ENCODE measurements at regions not wholly inside any gene's neighbourhood (a gene's known extent, or its start where the extent isn't known, plus 50 kb on each side); places are given as distances from the start of the nearest gene placed in this dataset.

DNA sequence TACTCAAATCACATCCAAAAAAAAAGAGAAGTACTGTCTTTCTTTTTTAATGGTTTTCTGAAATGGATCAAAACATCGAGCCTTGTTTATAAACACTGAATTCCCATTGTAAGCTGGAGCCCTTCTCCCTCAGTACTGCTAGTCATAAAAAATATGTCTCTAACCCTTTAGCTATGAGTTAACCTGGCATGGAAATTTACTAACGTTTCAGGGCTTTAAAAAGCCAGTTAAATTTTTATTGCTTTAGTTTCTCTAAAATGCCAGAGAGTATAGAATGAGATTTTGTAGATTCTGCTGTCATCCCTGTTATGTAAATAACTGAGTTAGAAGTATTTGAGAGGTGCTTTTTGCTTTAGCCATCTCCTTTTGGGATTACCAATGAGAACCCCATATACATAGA, 528.3 kb downstream of the EFNB2 start:
- no peak overlapping the region for H2AFZ ChIP-seq (ENCODE audit: low read length)
- H3K27ac ChIP-seq (ENCODE audit: low read depth, low read length) = no peak overlapping the region
- no peaks in the 10 kb centered on the region for H3K36me3 ChIP-seq (ENCODE audit: insufficient read depth, low read length)
- no peaks in the 10 kb centered on the region for H3K79me2 ChIP-seq (ENCODE audit: insufficient read depth, low read length)
- no peaks in the 10 kb centered on the region for H3K4me1 ChIP-seq (ENCODE audit: insufficient read depth, low read length)
- DNase-seq (ENCODE audit: insufficient read length, low spot score, missing footprints) = no peak
- no peaks in the 10 kb centered on the region for H4K20me1 ChIP-seq (ENCODE audit: insufficient read depth, low read length)
- no peaks in the 10 kb centered on the region for H3K9me3 ChIP-seq (ENCODE audit: low read depth, low read length)
- H3K27me3 ChIP-seq (ENCODE audit: insufficient read depth, low read length) = no peaks in the 10 kb centered on the region
- TF ChIP-seq, protein P1, sequence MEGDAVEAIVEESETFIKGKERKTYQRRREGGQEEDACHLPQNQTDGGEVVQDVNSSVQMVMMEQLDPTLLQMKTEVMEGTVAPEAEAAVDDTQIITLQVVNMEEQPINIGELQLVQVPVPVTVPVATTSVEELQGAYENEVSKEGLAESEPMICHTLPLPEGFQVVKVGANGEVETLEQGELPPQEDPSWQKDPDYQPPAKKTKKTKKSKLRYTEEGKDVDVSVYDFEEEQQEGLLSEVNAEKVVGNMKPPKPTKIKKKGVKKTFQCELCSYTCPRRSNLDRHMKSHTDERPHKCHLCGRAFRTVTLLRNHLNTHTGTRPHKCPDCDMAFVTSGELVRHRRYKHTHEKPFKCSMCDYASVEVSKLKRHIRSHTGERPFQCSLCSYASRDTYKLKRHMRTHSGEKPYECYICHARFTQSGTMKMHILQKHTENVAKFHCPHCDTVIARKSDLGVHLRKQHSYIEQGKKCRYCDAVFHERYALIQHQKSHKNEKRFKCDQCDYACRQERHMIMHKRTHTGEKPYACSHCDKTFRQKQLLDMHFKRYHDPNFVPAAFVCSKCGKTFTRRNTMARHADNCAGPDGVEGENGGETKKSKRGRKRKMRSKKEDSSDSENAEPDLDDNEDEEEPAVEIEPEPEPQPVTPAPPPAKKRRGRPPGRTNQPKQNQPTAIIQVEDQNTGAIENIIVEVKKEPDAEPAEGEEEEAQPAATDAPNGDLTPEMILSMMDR (IDR thresholded peaks at IDR 0.05; ENCODE audit: extremely low read depth, low read depth, low read length) = no peak
- no peak overlapping the region for H3K4me3 ChIP-seq (ENCODE audit: insufficient read depth, low read length)
- no peak overlapping the region for H3K4me2 ChIP-seq (ENCODE audit: insufficient read depth, low read length)

DNA sequence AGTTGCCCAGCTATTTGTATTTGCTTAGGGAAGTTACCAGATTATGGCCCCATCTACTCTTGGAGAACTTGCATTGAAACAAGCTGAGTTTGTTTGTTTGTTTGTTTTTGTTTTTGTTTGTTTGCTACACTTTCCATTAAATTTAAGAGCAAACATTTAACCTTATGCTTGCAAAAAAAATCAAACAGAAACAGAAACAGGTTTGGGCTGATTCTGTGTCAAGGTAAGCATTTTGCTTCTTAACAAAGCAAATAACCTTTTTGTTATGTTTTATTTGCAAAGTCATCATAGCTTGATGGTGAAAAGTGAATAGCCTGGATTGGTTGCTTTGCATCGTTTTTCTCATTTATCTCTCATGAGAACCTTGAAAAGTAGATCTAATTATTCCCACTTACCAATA, 531.8 kb downstream of the EFNB2 start:
- Histone ChIP-seq H3K36me3 (ENCODE audit: insufficient read depth, low read length) (no peaks in the 10 kb centered on the region), H2AFZ (ENCODE audit: low read length) (no peak overlapping the region), H3K9me3 (ENCODE audit: low read depth, low read length) (no peaks in the 10 kb centered on the region), H4K20me1 (ENCODE audit: insufficient read depth, low read length) (no peaks in the 10 kb centered on the region), H3K27me3 (ENCODE audit: insufficient read depth, low read length) (no peaks in the 10 kb centered on the region), H3K79me2 (ENCODE audit: insufficient read depth, low read length) (no peaks in the 10 kb centered on the region), H3K27ac (ENCODE audit: low read depth, low read length) (no peak overlapping the region), H3K4me2 (ENCODE audit: insufficient read depth, low read length) (no peak overlapping the region), H3K4me3 (ENCODE audit: insufficient read depth, low read length) (no peak overlapping the region), H3K4me1 (ENCODE audit: insufficient read depth, low read length) (no peaks in the 10 kb centered on the region)
- TF ChIP-seq, protein P1 (IDR thresholded peaks at IDR 0.05; ENCODE audit: extremely low read depth, low read depth, low read length) = no peak
- no peak for DNase-seq (ENCODE audit: insufficient read length, low spot score, missing footprints)

DNA sequence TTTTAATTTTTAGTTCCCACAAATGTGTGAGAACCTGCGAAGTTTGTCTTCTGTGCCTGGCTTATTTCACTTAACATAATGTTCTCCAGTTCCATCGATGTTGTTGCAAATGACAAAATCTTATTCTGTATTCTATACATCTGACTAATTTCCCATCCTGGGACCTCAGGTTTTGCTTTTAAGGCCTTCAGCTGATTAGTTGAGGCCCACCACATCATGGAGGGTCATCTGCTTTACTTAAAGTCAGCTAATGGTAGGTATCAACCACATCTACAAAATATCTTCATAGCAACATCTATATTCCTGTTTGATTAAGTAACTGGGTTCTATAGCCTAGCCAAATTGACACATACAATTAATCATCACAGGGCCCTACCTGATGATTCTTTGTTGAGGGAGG, 534.0 kb downstream of the EFNB2 start:
- Histone ChIP-seq H3K4me2 (ENCODE audit: insufficient read depth, low read length) (no peak overlapping the region), H2AFZ (ENCODE audit: low read length) (no peak overlapping the region), H3K36me3 (ENCODE audit: insufficient read depth, low read length) (no peaks in the 10 kb centered on the region)

DNA sequence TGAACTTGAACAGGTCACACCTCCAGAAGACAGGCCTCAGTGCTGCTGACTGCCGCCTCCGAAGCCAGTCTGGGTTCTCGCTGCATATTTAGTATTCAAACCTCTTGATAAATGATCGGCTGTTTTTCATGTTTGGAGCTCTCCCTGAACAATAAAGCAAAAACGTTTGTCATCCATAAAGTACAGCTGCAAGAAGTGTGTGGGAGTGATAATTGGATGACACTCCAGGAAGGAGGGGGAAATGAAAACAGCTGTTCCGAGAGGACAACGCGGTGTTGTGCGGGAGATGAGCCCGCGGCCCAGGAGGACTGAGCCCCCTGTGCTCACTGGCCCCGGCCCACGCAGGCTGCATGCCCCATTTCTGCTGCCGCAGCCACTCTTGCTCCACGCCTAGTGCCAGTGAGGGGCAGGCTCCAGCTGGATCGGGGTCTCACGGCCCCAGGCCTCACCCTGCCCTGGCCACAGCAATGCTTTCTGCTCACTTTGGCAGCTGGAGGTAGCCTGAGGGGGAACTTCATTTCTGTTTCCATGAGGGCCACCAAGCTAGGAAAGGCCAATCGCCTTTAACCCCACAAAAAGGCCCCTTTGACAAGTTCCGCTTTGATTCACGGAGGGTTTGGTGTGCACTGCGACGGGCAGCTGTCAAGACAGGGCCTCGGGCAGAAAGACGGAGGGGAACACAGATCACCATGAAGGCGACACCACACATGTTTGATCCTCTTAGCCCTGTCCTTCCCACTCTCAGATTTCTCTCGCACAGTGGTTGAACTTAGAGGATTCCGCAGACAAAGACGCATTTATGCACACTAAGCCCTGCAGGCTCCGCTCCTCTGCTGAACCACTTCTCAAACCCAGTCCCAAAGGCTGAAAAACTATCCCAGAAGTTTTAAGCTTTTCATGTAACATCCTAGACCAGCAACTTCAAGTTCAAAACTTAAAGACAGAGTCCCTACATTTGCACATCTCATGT, 537.6 kb downstream of the EFNB2 start:
- H3K4me2 ChIP-seq (ENCODE audit: insufficient read depth, low read length) = no peak overlapping the region
- no peaks in the 10 kb centered on the region for H3K9me3 ChIP-seq (ENCODE audit: low read depth, low read length)
- H3K36me3 ChIP-seq (ENCODE audit: insufficient read depth, low read length) = no peaks in the 10 kb centered on the region
- H4K20me1 ChIP-seq (ENCODE audit: insufficient read depth, low read length) = no peaks in the 10 kb centered on the region
- H3K79me2 ChIP-seq (ENCODE audit: insufficient read depth, low read length) = no peaks in the 10 kb centered on the region
- no peaks in the 10 kb centered on the region for H3K27me3 ChIP-seq (ENCODE audit: insufficient read depth, low read length)
- H2AFZ ChIP-seq (ENCODE audit: low read length) = no peak overlapping the region
- no peak overlapping the region for H3K27ac ChIP-seq (ENCODE audit: low read depth, low read length)
- peak; percentile 3 for DNase-seq (ENCODE audit: insufficient read length, low spot score, missing footprints)
- H3K4me1 ChIP-seq (ENCODE audit: insufficient read depth, low read length) = no peaks in the 10 kb centered on the region
- TF ChIP-seq, protein P1 (IDR thresholded peaks at IDR 0.05; ENCODE audit: extremely low read depth, low read depth, low read length) = no peak
- H3K4me3 ChIP-seq (ENCODE audit: insufficient read depth, low read length) = no peak overlapping the region

More for the DNA sequence above, 534.0 kb downstream of the EFNB2 start:
- Histone ChIP-seq H3K27me3 (ENCODE audit: insufficient read depth, low read length) (no peaks in the 10 kb centered on the region), H3K9me3 (ENCODE audit: low read depth, low read length) (no peaks in the 10 kb centered on the region), H3K79me2 (ENCODE audit: insufficient read depth, low read length) (no peaks in the 10 kb centered on the region), H3K4me1 (ENCODE audit: insufficient read depth, low read length) (no peaks in the 10 kb centered on the region), H3K4me3 (ENCODE audit: insufficient read depth, low read length) (no peak overlapping the region), H4K20me1 (ENCODE audit: insufficient read depth, low read length) (no peaks in the 10 kb centered on the region), H3K27ac (ENCODE audit: low read depth, low read length) (no peak overlapping the region)
- TF ChIP-seq, protein P1 (IDR thresholded peaks at IDR 0.05; ENCODE audit: extremely low read depth, low read depth, low read length) = no peak
- DNase-seq (ENCODE audit: insufficient read length, low spot score, missing footprints) = no peak

Data from osteoblast (primary cell).